Jurkat, Clone E6-1 (cell line): ENCODE measurements at regions not wholly inside any gene's neighbourhood (a gene's known extent, or its start where the extent isn't known, plus 50 kb on each side); places are given as distances from the start of the nearest gene placed in this dataset.

ENCODE experiments used
- DNase-seq: peaks from one replicate; pipeline ENCODE4 v3.0.0-alpha.2; 2011; ENCODE audit warnings: low read depth, low spot score
- H3K4me3 ChIP-seq: 2 replicates; pipeline ENCODE4 v1.5.1; 2011; ENCODE audit warnings: mild to moderate bottlenecking, low read length, control low read depth, moderate library complexity

- no peak overlapping the region for H3K4me3 ChIP-seq
- no peak for DNase-seq
These were observed 150.4 kb downstream of the C5orf15 start for GRCh38 chr5:133818031-133818431.

- DNase-seq = no peak
- no peak overlapping the region for H3K4me3 ChIP-seq
These were observed 151.0 kb downstream of the C5orf15 start for GRCh38 chr5:133817456-133817855.

DNA sequence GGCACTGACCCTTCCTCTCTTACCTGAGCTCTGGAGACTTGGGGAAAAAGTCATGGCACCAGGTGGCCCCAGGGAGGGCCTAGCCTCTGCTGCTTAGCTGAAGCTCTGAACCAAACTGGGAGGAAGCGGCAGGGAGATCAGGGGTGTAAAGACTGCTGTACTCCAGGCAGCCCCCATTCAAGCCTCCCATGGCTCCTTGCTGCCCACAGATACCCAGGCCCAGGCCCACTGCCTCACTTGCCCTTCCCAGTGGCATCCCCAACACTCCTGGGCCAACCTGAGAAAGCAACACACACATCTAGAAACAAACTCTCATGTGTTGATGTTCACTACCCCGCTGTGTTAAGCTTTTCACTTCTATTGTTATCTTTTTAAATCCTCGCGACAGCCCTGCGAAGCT, 151.6 kb downstream of the C5orf15 start:
- no peak for DNase-seq
- no peak overlapping the region for H3K4me3 ChIP-seq

DNA sequence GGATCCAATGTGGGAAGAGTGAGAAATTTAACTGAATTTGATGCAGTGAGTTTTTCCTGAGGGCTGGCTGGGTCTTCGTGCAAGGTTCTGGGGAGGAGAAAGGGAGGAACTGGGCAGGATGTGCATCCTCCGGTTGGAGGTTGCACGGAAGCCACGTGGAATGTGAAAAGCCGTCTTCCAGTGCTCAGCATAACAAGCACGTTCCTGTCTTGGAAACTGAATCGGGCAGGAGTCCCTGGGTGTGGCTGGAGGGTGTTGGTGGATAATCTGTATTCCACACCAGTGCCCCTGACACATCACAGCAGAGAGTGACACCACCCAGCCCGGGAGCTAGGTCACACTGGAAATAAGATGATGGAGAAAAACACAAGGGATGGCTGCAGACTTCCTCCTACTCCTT, 154.3 kb downstream of the C5orf15 start:
- DNase-seq = no peak

GRCh38 chr5:133811168-133811567, 157.3 kb downstream of the C5orf15 start:
- DNase-seq = no peak
- H3K4me3 ChIP-seq = no peak overlapping the region

More for the DNA sequence above, 154.3 kb downstream of the C5orf15 start:
- no peak overlapping the region for H3K4me3 ChIP-seq

- no peak overlapping the region for H3K4me3 ChIP-seq
- DNase-seq = no peak
These were observed 158.6 kb downstream of the C5orf15 start for GRCh38 chr5:133809801-133810200.

- H3K4me3 ChIP-seq = no peak overlapping the region
- no peak for DNase-seq
These were observed 161.1 kb downstream of the C5orf15 start for GRCh38 chr5:133807348-133807747.

DNA sequence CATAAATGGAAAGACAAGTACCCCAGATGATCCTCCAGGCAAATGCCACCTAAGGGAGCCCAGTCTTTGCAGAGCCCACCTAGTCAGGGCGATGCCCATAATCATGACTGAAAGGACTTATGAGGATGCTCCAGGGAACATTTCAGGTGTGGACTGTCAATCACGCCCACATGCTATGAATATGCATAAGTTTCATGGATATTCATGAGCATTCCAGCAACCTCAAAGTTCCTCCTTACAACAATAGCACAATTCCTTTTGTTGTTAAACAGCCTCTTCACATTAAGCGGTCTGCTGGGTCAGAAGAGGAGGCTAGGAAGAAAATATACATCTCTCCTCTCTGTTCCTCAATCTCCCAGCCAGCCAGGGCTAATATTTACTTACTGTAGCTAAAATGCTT, 161.6 kb downstream of the C5orf15 start:
- DNase-seq = no peak
- no peak overlapping the region for H3K4me3 ChIP-seq

DNA sequence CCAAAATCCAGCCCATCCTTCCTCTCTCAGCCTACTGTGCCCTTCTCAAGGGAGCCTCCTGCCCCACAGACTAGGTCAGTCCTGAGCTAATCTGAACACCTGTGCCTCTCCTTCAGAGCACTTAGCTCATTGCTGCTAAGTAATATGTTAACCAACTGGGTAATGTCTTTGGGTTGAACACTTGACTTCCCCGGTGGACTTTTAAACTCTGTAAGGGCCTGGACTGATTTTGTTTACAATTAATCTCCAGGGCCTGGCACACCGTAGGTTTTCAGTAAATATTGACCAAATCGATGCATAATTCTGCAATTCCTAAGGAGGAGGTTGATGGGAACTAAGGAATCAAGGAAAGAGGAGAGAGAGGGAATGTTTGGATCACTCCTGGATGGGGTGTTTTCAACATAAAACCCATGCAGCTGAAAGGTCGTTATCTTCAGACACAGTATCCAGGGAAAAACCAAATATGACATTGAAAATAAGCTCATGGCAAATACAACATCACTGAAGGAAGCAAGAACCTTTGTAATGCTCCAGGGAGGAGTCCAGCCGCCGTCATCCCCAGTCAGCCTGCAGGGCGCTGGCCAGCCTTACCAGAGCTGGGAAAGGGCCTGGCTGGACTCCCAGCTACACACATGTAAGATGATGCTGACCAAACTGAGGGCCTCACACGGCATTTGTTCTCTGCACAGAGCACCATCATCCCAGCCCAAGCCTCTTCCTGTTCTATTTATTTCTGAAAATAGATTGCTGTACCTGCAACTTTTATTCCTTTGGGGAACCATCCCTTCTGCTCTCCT, 166.3 kb downstream of the C5orf15 start:
- DNase-seq = no peak
- H3K4me3 ChIP-seq = no peak overlapping the region

- no peak overlapping the region for H3K4me3 ChIP-seq
- DNase-seq = peak; percentile 10
These were observed 167.0 kb downstream of the C5orf15 start for GRCh38 chr5:133801431-133801830.

DNA sequence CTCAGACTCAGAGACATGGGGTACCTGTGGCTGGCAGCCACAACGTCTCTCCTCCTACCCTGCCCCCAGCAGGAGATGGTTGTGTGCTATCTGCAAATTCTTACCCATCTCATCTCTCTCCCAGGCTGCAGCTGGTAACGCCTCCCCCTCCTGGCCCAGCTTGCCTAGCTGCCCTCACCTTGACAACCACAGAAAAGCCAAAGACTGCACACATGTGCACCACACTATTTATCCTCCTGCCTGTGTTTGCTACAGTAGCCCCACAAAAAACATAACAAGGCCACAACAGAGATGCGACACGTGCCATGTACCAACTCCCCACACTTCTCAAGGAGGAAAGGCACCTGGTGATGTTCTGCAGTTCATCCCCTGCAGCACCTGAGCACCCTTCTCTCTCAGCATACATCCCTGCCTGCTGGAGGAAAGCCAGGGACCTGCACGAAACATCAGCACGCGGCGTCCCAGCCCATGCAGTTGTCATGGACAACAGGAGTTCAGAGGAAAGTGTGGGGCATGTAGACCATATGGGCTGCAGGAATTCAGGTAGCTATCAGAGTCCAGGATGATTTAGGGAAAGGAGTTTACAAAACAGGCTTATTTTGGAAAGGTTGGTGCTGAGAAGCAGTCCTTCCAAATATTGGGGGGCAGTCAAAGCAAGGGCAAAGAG, 168.7 kb downstream of the C5orf15 start:
- DNase-seq = peak; percentile 64

GRCh38 chr5:133797167-133797566, 171.3 kb downstream of the C5orf15 start:
- H3K4me3 ChIP-seq = no peak overlapping the region
- no peak for DNase-seq

More for the DNA sequence above, 168.7 kb downstream of the C5orf15 start:
- no peak overlapping the region for H3K4me3 ChIP-seq

- DNase-seq = no peak
- no peak overlapping the region for H3K4me3 ChIP-seq
These were observed 172.2 kb downstream of the C5orf15 start for GRCh38 chr5:133796186-133796585.

DNA sequence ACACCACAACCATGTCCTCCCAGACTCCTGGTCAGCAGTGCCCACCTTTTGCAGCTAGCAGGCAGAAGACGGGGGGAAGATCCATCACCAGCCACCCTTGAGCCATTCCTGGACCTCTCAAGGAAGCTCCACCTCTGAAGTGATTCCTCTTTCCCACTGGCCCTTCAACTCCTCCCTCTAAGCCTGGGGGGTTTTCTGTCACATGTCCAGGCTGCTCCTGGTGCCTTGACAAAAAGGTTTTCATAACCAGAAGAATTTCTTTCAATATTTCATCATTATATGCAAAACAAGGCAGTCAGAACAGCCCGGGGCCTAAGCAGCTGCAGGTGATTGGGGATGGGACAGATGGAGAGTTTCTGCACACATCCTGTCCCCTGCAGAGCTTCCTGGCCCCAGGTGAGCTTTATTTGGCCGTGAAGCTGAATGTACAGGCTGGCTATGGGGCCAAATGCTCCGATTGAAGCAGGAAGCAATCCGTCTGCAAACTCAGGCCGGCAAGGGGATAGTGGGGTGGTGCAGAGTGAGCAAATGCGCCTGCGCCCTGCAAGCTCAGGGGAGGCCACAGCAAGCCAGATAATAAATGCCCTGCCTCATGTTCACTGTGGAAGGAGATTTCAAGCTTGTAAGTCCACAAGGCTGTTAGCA, 173.5 kb downstream of the C5orf15 start:
- no peak for DNase-seq
- no peak overlapping the region for H3K4me3 ChIP-seq

DNA sequence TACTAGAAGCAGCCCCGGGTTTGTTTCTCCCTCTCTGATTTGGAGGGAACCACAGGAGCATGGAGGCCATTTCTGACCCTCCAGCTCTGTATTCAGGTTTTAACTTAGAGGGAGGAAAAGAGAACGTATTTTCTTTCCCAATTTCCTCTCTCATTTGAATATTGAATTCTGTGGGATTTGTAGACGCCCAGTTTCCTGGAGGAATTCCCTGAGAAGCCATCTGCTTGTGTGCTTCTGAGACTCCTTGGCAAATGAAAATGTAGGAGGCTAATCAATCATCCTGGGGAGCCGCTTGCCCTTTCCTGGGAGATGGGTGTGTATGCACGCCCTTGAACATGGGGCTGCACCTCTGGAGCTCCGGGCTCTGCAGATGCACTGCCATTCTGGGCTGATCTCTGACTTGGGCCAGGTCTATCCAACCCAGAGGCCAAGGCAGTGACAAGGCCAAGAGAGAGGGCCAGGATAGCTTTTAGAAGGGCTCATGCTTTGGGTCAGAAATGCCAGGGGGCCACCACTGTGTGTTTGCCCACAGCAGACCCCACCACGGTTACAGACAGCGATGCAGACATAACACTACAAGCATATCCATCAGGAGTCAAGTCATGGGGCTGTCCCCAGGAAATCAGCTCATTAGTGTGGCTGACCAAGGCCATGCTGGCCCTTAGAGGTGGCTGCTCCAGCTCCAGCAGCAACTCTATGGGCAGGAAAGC, 174.5 kb downstream of the C5orf15 start:
- DNase-seq = no peak
- no peak overlapping the region for H3K4me3 ChIP-seq

- no peak for DNase-seq
These were observed 175.8 kb downstream of the C5orf15 start for GRCh38 chr5:133792655-133793054.

DNA sequence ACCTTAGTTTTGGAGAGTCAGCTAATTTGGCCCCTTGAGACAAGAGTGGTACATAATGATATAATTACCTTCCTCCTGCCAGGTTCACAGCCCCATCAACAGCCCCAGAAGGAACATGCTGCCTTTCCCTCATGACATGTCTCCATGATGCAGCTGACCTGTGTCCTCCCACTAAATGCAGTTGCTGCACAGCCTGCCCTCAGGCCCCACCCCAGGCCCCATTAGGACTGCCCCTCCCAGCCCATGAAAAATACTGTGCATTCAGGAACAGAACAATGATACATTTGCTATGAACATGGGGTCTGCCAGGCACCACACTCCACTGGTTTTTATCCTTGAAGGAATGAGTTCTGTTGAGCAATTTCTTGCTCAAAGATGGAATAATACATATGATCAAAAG, 176.4 kb downstream of the C5orf15 start:
- no peak overlapping the region for H3K4me3 ChIP-seq
- no peak for DNase-seq

More at GRCh38 chr5:133792655-133793054, 175.8 kb downstream of the C5orf15 start:
- H3K4me3 ChIP-seq = no peak overlapping the region

GRCh38 chr5:133790898-133791297, 177.5 kb downstream of the C5orf15 start:
- H3K4me3 ChIP-seq = no peak overlapping the region
- DNase-seq = no peak

- DNase-seq = no peak
- no peak overlapping the region for H3K4me3 ChIP-seq
These were observed 177.1 kb upstream of the FSTL4 start for GRCh38 chr5:133789428-133789827.

GRCh38 chr5:133788121-133788520, 175.8 kb upstream of the FSTL4 start:
- no peak overlapping the region for H3K4me3 ChIP-seq
- DNase-seq = no peak
